Upper lobe of left lung (tissue), 6 donors: ENCODE measurements at regions not wholly inside any gene's neighbourhood (a gene's known extent, or its start where the extent isn't known, plus 50 kb on each side); places are given as distances from the start of the nearest gene placed in this dataset.

Source experiments
- ATAC-seq, 2 donors: fragments of 200-7000 bp; cut with Tn5 transposase; one replicate each; pipeline ENCODE4 v1.9.1; 2022; ENCODE audit warnings: mild to moderate bottlenecking in 2 of 2, moderate library complexity in 2 of 2; ENCODE audit not compliant: low FRiP score in 2 of 2
- DNase-seq, 2 donors: peaks; one replicate each; pipeline ENCODE4 v3.0.0-alpha.2; 2019 to 2020
- H3K27ac ChIP-seq, 4 donors: fragments of 200-600 bp; sonication (generic); one replicate each; pipeline ENCODE4 v1.5.1; 2016 to 2019
- H3K27me3 ChIP-seq, 4 donors: fragments of 200-600 bp; sonication (generic); one replicate each; pipeline ENCODE4 v1.5.1; 2017 to 2019
- H3K36me3 ChIP-seq, 4 donors: fragments of 200-600 bp; sonication (generic); one replicate each; pipeline ENCODE4 v1.5.1; 2016 to 2019
- H3K4me1 ChIP-seq, 4 donors: fragments of 200-600 bp; sonication (generic); one replicate each; pipeline ENCODE4 v1.5.1; 2018 to 2019
- H3K4me3 ChIP-seq, 4 donors: fragments of 200-600 bp; sonication (generic); one replicate each; pipeline ENCODE4 v1.5.1; 2017 to 2019; ENCODE audit warnings: mild to moderate bottlenecking in 2 of 4, moderate library complexity in 1 of 4
- H3K9me3 ChIP-seq, 4 donors: fragments of 200-600 bp; sonication (generic); one replicate each; pipeline ENCODE4 v1.5.1; 2018 to 2019
- CTCF ChIP-seq, 6 experiments: fragments of 450-650 bp in 4 of 6; fragments of 200-600 bp in 2 of 6; sonication (generic) in 2 of 6; IDR thresholded peaks; one replicate each; pipeline ENCODE4 v1.5.1; 2016 to 2019; ENCODE audit warnings: antibody characterized with exemption in 6 of 6
- EP300 ChIP-seq, 4 donors: sonication (generic); formaldehyde crosslinking; IDR thresholded peaks; one replicate each; pipeline ENCODE4 v1.5.1; 2017; ENCODE audit warnings: antibody characterized with exemption in 4 of 4, control low read depth in 2 of 4
- POLR2A ChIP-seq, 4 donors: fragments of 450-650 bp; IDR thresholded peaks; one replicate each; pipeline ENCODE4 v1.5.1; 2016 to 2017; ENCODE audit warnings: antibody characterized with exemption in 4 of 4, mild to moderate bottlenecking in 2 of 4
- POLR2AphosphoS5 ChIP-seq, 2 donors: sonication (generic); formaldehyde crosslinking; IDR thresholded peaks; one replicate each; pipeline ENCODE4 v1.5.1; 2017; ENCODE audit warnings: antibody characterized with exemption in 2 of 2
- WGBS, 2 donors: methylation state at CpG; one replicate each; pipeline ENCODE4 v1.1.5; 2017 to 2018; 5-methylcytosine and 5-hydroxymethylcytosine counted together
- donor health status: DM: no; HTN: no; CAD: no; lungs with moderate emphysema.
- donor health status: DM: no; HTN: yes; CAD: no; lungs with severe emphysema.

GRCh38 chr10:90327611-90328010 lies 530.2 kb downstream of the HTR7 start:
- Histone ChIP-seq H3K9me3 (no peaks in the 10 kb centered on the region), H3K27ac (no peak overlapping the region), H3K27me3 (no peaks in the 10 kb centered on the region), H3K4me1 (no peaks in the 10 kb centered on the region), H3K36me3 (no peaks in the 10 kb centered on the region), H3K4me3 (no peak overlapping the region)
- no peak for ATAC-seq
- DNase-seq = no peak
- no peak for TF ChIP-seq EP300 (IDR thresholded peaks at IDR 0.05)
- no peak for TF ChIP-seq POLR2A (IDR thresholded peaks at IDR 0.05)
- TF ChIP-seq POLR2AphosphoS5 (IDR thresholded peaks at IDR 0.05) = no peak
- TF ChIP-seq CTCF (IDR thresholded peaks at IDR 0.05) = no peak
- 73 to 88% methylated on average over 4 of the region's 4 CpGs for WGBS, 2 donors

GRCh38 chr10:90328459-90328858 lies 529.4 kb downstream of the HTR7 start:
- H3K4me1 ChIP-seq = no peaks in the 10 kb centered on the region
- no peaks in the 10 kb centered on the region for H3K36me3 ChIP-seq
- TF ChIP-seq EP300 (IDR thresholded peaks at IDR 0.05) (no peak), POLR2A (IDR thresholded peaks at IDR 0.05) (no peak), POLR2AphosphoS5 (IDR thresholded peaks at IDR 0.05) (no peak), CTCF (IDR thresholded peaks at IDR 0.05) (no peak)
- no peaks in the 10 kb centered on the region for H3K27me3 ChIP-seq
- WGBS, 2 donors = 74 to 83% methylated on average over 1 of the region's 1 CpG
- H3K27ac ChIP-seq = no peak overlapping the region
- ATAC-seq (no peak), DNase-seq (no peak)
- H3K4me3 ChIP-seq = no peak overlapping the region
- H3K9me3 ChIP-seq = no peaks in the 10 kb centered on the region

GRCh38 chr10:90328896-90329295 lies 528.9 kb downstream of the HTR7 start:
- DNase-seq = no peak
- no peak for TF ChIP-seq POLR2A (IDR thresholded peaks at IDR 0.05)
- no peak for TF ChIP-seq CTCF (IDR thresholded peaks at IDR 0.05)
- no peak for TF ChIP-seq POLR2AphosphoS5 (IDR thresholded peaks at IDR 0.05)
- no peak for TF ChIP-seq EP300 (IDR thresholded peaks at IDR 0.05)
- no peaks in the 10 kb centered on the region for H3K4me1 ChIP-seq
- H3K9me3 ChIP-seq = no peaks in the 10 kb centered on the region
- WGBS, 2 donors = 71 to 95% methylated on average over 1 of the region's 1 CpG
- H3K27ac ChIP-seq = no peak overlapping the region
- no peak overlapping the region for H3K4me3 ChIP-seq
- no peak for ATAC-seq
- H3K27me3 ChIP-seq = no peaks in the 10 kb centered on the region
- H3K36me3 ChIP-seq = no peaks in the 10 kb centered on the region

- TF ChIP-seq CTCF (IDR thresholded peaks at IDR 0.05) (no peak), EP300 (IDR thresholded peaks at IDR 0.05) (no peak), POLR2A (IDR thresholded peaks at IDR 0.05) (no peak), POLR2AphosphoS5 (IDR thresholded peaks at IDR 0.05) (no peak)
- WGBS, 2 donors = 56 to 72% methylated on average over 1 of the region's 1 CpG
- ATAC-seq = no peak
Observed at GRCh38 chr10:90337316-90337715, 520.5 kb downstream of the HTR7 start.

GRCh38 chr10:90342480-90342879 lies 515.4 kb downstream of the HTR7 start:
- Histone ChIP-seq H3K27ac (no peak overlapping the region), H3K27me3 (no peaks in the 10 kb centered on the region), H3K9me3 (no peaks in the 10 kb centered on the region), H3K4me1 (no peaks in the 10 kb centered on the region), H3K36me3 (no peaks in the 10 kb centered on the region), H3K4me3 (no peak overlapping the region)
- TF ChIP-seq POLR2AphosphoS5 (IDR thresholded peaks at IDR 0.05) (no peak), CTCF (IDR thresholded peaks at IDR 0.05) (no peak), EP300 (IDR thresholded peaks at IDR 0.05) (no peak), POLR2A (IDR thresholded peaks at IDR 0.05) (no peak)
- no peak for DNase-seq
- ATAC-seq = no peak

More at GRCh38 chr10:90337316-90337715, 520.5 kb downstream of the HTR7 start:
- Histone ChIP-seq H3K9me3 (no peaks in the 10 kb centered on the region), H3K4me1 (no peaks in the 10 kb centered on the region), H3K36me3 (no peaks in the 10 kb centered on the region), H3K27ac (no peak overlapping the region), H3K4me3 (no peak overlapping the region), H3K27me3 (no peaks in the 10 kb centered on the region)
- DNase-seq = no peak
